KMS-11 (cell line): ENCODE measurements at regions not wholly inside any gene's neighbourhood (a gene's known extent, or its start where the extent isn't known, plus 50 kb on each side); places are given as distances from the start of the nearest gene placed in this dataset.

Experiments used
- H2AFZ ChIP-seq: fragments of 200-600 bp; sonication (generic); 2 replicates; pipeline ENCODE4 v1.6.1; 2016; ENCODE audit warnings: antibody characterized with exemption, mixed run types, low read depth
- H3K27ac ChIP-seq: fragments of 200-600 bp; sonication (generic); 2 replicates; pipeline ENCODE4 v1.6.1; 2016; ENCODE audit warnings: mild to moderate bottlenecking, mixed run types
- H3K27me3 ChIP-seq: fragments of 200-600 bp; sonication (generic); 2 replicates; pipeline ENCODE4 v1.6.1; 2017; ENCODE audit warnings: mild to moderate bottlenecking, low read depth, mixed run types, moderate library complexity; ENCODE audit not compliant: insufficient read depth
- H3K36me3 ChIP-seq: fragments of 200-600 bp; sonication (generic); 2 replicates; pipeline ENCODE4 v1.6.1; 2017; ENCODE audit warnings: mild to moderate bottlenecking, mixed run types; ENCODE audit not compliant: insufficient read depth
- H3K4me1 ChIP-seq: fragments of 200-600 bp; sonication (generic); 2 replicates; pipeline ENCODE4 v1.6.1; 2016; ENCODE audit warnings: mild to moderate bottlenecking, low read depth, mixed run types; ENCODE audit not compliant: poor library complexity, severe bottlenecking
- H3K4me2 ChIP-seq: fragments of 200-600 bp; sonication (generic); 2 replicates; pipeline ENCODE4 v1.7.0; 2016; ENCODE audit warnings: mild to moderate bottlenecking, mixed run types
- H3K4me3 ChIP-seq: fragments of 200-600 bp; sonication (generic); IDR thresholded peaks from 2 replicates; pipeline ENCODE4 v1.6.1; 2017; ENCODE audit warnings: low read depth, low read length, mixed read lengths; ENCODE audit not compliant: insufficient read depth
- H3K79me2 ChIP-seq: fragments of 200-600 bp; sonication (generic); 2 replicates; pipeline ENCODE4 v1.6.1; 2016; ENCODE audit warnings: low read depth, mixed run types; ENCODE audit not compliant: insufficient read depth
- H3K9ac ChIP-seq: fragments of 200-600 bp; sonication (generic); 2 replicates; pipeline ENCODE4 v1.6.1; 2016; ENCODE audit warnings: mild to moderate bottlenecking, mixed run types
- H4K20me1 ChIP-seq: fragments of 200-600 bp; sonication (generic); 2 replicates; pipeline ENCODE4 v1.6.1; 2016; ENCODE audit warnings: mild to moderate bottlenecking, mixed run types; ENCODE audit not compliant: insufficient read depth
- CTCF ChIP-seq: fragments of 200-600 bp; sonication (generic); conservative IDR thresholded peaks from 2 replicates; pipeline ENCODE4 v1.6.1; 2017; ENCODE audit warnings: low read depth, mild to moderate bottlenecking, antibody characterized with exemption, low read length, moderate library complexity, mixed read lengths

DNA sequence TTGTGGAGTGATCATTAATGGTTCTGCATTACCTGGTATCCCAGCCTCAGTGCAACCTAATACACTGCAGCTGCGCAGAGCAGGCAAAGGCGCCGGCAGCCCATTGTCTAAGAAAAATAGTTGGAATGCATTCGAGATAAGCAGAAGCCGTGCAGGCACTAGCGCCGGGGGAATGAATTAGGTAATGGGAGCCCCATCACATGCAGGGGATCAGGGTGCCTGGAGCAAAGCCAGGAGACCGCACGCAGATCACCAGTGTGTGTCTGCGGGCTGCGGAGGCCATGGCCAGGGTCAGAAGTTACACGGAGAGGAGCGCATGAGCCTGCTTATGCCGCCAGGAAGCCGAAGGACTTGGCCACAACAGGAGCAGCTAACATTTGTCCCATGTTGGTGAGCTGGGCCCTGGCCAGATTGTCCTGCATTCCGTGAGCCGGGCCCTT lies 156.8 kb downstream of the DLL1 start:
- H3K27ac ChIP-seq, result no peak overlapping the region
- H3K4me1 ChIP-seq, result no peaks in the 10 kb centered on the region
- H3K27me3 ChIP-seq, result no peaks in the 10 kb centered on the region
- H3K4me2 ChIP-seq, result no peak overlapping the region
- no peak overlapping the region for H2AFZ ChIP-seq
- TF ChIP-seq CTCF, result no peak
- no peaks in the 10 kb centered on the region for H3K36me3 ChIP-seq
- no peaks in the 10 kb centered on the region for H4K20me1 ChIP-seq
- no peak overlapping the region for H3K4me3 ChIP-seq
- H3K9ac ChIP-seq, result no peak overlapping the region
- H3K79me2 ChIP-seq, result no peaks in the 10 kb centered on the region

- Histone ChIP-seq H3K27me3 (no peaks in the 10 kb centered on the region; the same call in 1 of the 2 replicates), H4K20me1 (no peaks in the 10 kb centered on the region), H3K36me3 (no peaks in the 10 kb centered on the region), H3K9ac (no peak overlapping the region), H3K4me3 (no peak overlapping the region), H3K79me2 (no peaks in the 10 kb centered on the region), H2AFZ (no peak overlapping the region), H3K27ac (no peak overlapping the region), H3K4me2 (no peak overlapping the region), H3K4me1 (no peaks in the 10 kb centered on the region)
- TF ChIP-seq CTCF, result no peak
Measured at GRCh38 chr6:170132561-170132991, 158.3 kb downstream of the DLL1 start.

DNA sequence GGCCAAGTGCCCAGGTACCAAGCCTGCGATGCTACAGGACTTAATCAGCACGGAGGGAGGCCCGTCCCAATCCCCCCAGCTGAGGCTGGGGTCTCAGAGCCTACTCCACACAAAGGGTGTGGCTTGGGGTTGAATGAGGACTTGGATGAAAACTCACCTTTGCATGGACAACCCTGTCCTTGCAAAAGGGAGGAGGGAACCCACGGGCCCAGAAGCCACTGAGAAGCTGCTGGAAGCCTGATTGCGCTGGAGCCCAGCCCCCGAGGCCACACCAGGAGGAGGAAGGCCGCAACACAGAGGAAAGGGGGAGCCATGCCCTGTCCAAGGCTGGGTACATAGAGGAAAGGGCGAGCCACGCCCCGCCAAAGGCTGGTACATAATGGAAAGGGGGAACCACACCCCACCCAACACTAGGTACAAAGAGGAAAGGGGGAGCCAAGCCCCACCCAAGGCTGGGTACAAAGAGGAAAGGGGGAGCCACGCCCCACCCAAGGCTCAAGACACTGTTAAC lies 158.8 kb downstream of the DLL1 start:
- H3K36me3 ChIP-seq, result no peaks in the 10 kb centered on the region
- H3K4me3 ChIP-seq, result no peak overlapping the region
- H2AFZ ChIP-seq, result no peak overlapping the region
- no peak overlapping the region for H3K9ac ChIP-seq
- H3K27me3 ChIP-seq, result no peaks in the 10 kb centered on the region; the same call in 1 of the 2 replicates
- H3K4me1 ChIP-seq, result no peaks in the 10 kb centered on the region
- H3K27ac ChIP-seq, result no peak overlapping the region
- TF ChIP-seq CTCF, result no peak
- H3K4me2 ChIP-seq, result no peak overlapping the region
- H4K20me1 ChIP-seq, result no peaks in the 10 kb centered on the region
- no peaks in the 10 kb centered on the region for H3K79me2 ChIP-seq

DNA sequence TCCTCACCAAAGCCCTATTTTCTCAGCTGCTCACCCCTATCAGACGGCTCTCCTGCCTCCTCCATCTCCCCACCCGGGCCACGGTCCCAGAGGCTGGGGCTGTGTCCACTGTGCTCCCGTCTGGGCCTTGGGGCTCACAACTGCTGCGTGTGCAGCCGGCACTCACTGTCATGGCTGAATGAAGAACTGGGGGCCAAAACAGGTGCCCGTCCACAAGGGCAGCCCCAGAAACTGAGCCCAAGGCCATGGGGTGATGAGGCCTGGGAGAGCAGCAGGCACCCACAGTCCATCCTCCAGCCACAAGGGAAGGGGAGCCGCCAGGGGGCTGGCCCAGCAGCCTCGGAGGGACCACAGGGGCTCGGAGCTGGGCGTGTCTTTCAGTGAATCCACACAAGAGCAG lies 159.5 kb downstream of the DLL1 start:
- Histone ChIP-seq H3K4me2 (no peak overlapping the region), H3K4me1 (no peaks in the 10 kb centered on the region)

More for the DNA sequence above, 159.5 kb downstream of the DLL1 start:
- H4K20me1 ChIP-seq, result no peaks in the 10 kb centered on the region
- no peak for TF ChIP-seq CTCF
- no peaks in the 10 kb centered on the region for H3K36me3 ChIP-seq
- H3K27me3 ChIP-seq, result no peaks in the 10 kb centered on the region; the same call in 1 of the 2 replicates
- no peak overlapping the region for H3K27ac ChIP-seq
- no peaks in the 10 kb centered on the region for H3K79me2 ChIP-seq
- no peak overlapping the region for H3K4me3 ChIP-seq
- no peak overlapping the region for H2AFZ ChIP-seq
- H3K9ac ChIP-seq, result no peak overlapping the region
